DOHH2 (cell line): ENCODE measurements at regions not wholly inside any gene's neighbourhood (a gene's known extent, or its start where the extent isn't known, plus 50 kb on each side); places are given as distances from the start of the nearest gene placed in this dataset.

Experiments
- H3F3A ChIP-seq: fragments of 200-600 bp; sonication (generic), shearing (Covaris generic); 2 replicates; pipeline ENCODE4 v1.6.0; 2016; ENCODE audit warnings: antibody characterized with exemption, mild to moderate bottlenecking; ENCODE audit not compliant: control insufficient read depth, insufficient read depth
- H3K27ac ChIP-seq: fragments of 200-600 bp; sonication (generic); 2 replicates; pipeline ENCODE4 v1.5.1; 2014; ENCODE audit warnings: low read depth, mild to moderate bottlenecking, low read length, moderate library complexity
- H3K27me3 ChIP-seq: fragments of 200-600 bp; sonication (generic); 2 replicates; pipeline ENCODE4 v1.6.1; 2014; ENCODE audit warnings: mild to moderate bottlenecking, low read length, mixed read lengths; ENCODE audit not compliant: control insufficient read depth
- H3K36me3 ChIP-seq: fragments of 200-600 bp; sonication (generic); 2 replicates; pipeline ENCODE4 v1.6.1; 2014; ENCODE audit warnings: mild to moderate bottlenecking, low read length, moderate library complexity, mixed read lengths; ENCODE audit not compliant: control insufficient read depth
- H3K4me1 ChIP-seq: fragments of 200-600 bp; sonication (generic); 2 replicates; pipeline ENCODE4 v1.6.1; 2014; ENCODE audit warnings: mild to moderate bottlenecking, low read length, mixed read lengths; ENCODE audit not compliant: control insufficient read depth
- H3K4me2 ChIP-seq: fragments of 200-600 bp; sonication (generic); 2 replicates; pipeline ENCODE4 v1.6.0; 2014; ENCODE audit warnings: mild to moderate bottlenecking, low read length, moderate library complexity
- H3K4me3 ChIP-seq: fragments of 200-600 bp; sonication (generic); 2 replicates; pipeline ENCODE4 v1.5.1; 2014; ENCODE audit warnings: mild to moderate bottlenecking, low read length, mixed read lengths
- H3K79me2 ChIP-seq: fragments of 200-600 bp; sonication (generic); 2 replicates; pipeline ENCODE4 v1.6.1; 2014; ENCODE audit warnings: mild to moderate bottlenecking, low read length, mixed read lengths; ENCODE audit not compliant: control insufficient read depth
- H3K9me2 ChIP-seq: fragments of 200-600 bp; sonication (generic); replicated peaks from 2 replicates; pipeline ENCODE4 v1.6.1; 2014; ENCODE audit warnings: mild to moderate bottlenecking, low read length, mixed read lengths; ENCODE audit not compliant: control insufficient read depth
- H3K9me3 ChIP-seq: fragments of 200-600 bp; sonication (generic); 2 replicates; pipeline ENCODE4 v1.6.1; 2014; ENCODE audit warnings: antibody characterized with exemption, low read length, mixed read lengths; ENCODE audit not compliant: control insufficient read depth, insufficient read depth
- H4K20me1 ChIP-seq: fragments of 200-600 bp; sonication (generic); 2 replicates; pipeline ENCODE4 v1.6.0; 2014; ENCODE audit warnings: low read depth, mild to moderate bottlenecking, antibody characterized with exemption, low read length, moderate library complexity; ENCODE audit not compliant: control insufficient read depth, insufficient read depth
- CTCF ChIP-seq: fragments of 200-600 bp; sonication (generic); IDR thresholded peaks from one replicate; pipeline ENCODE4 v1.5.1; 2014; ENCODE audit warnings: antibody characterized with exemption, mild to moderate bottlenecking, low read depth, low read length; ENCODE audit not compliant: poor library complexity, severe bottlenecking
- EZH2phosphoT487 ChIP-seq: fragments of 200-600 bp; sonication (generic); IDR thresholded peaks from 2 replicates; pipeline ENCODE4 v1.6.1; 2017; ENCODE audit warnings: borderline replicate concordance, mild to moderate bottlenecking, antibody characterized with exemption, low read length, moderate library complexity, mixed read lengths

GRCh38 chr16:79411805-79412204 is 188.7 kb downstream of the MAF start:
- Histone ChIP-seq H3K36me3 (no peaks in the 10 kb centered on the region), H3K27me3 (no peaks in the 10 kb centered on the region), H3K9me3 (no peaks in the 10 kb centered on the region), H4K20me1 (no peaks in the 10 kb centered on the region), H3K4me2 (peak overlapping the region; percentile 49; the same call in 1 of the 2 replicates), H3K79me2 (no peaks in the 10 kb centered on the region), H3K4me1 (peaks cover 24% of the 10 kb centered on the region), H3K9me2 (no peaks in the 10 kb centered on the region; the same call in 1 of the 2 replicates), H3K4me3 (no peak overlapping the region), H3K27ac (0 out of 2 replicates have a peak overlapping the region, but pooled peaks have one; percentile 64), H3F3A (no peaks in the 10 kb centered on the region)
- TF ChIP-seq CTCF (no peak), EZH2phosphoT487 (no peak)

GRCh38 chr16:79411357-79411756 is 189.2 kb downstream of the MAF start:
- Histone ChIP-seq H4K20me1 (no peaks in the 10 kb centered on the region), H3K4me2 (no peak overlapping the region), H3K9me3 (no peaks in the 10 kb centered on the region), H3K27ac (no peak overlapping the region), H3K4me1 (peaks cover 24% of the 10 kb centered on the region), H3F3A (no peaks in the 10 kb centered on the region), H3K27me3 (no peaks in the 10 kb centered on the region), H3K79me2 (no peaks in the 10 kb centered on the region), H3K36me3 (no peaks in the 10 kb centered on the region), H3K4me3 (no peak overlapping the region), H3K9me2 (no peaks in the 10 kb centered on the region; the same call in 1 of the 2 replicates)
- TF ChIP-seq CTCF (no peak), EZH2phosphoT487 (no peak)

- H4K20me1 ChIP-seq, result no peaks in the 10 kb centered on the region
- no peaks in the 10 kb centered on the region for H3K27me3 ChIP-seq
- no peaks in the 10 kb centered on the region; the same call in 1 of the 2 replicates for H3K9me2 ChIP-seq
- no peak overlapping the region for H3K4me2 ChIP-seq
- no peaks in the 10 kb centered on the region for H3F3A ChIP-seq
- no peaks in the 10 kb centered on the region for H3K9me3 ChIP-seq
- no peak for TF ChIP-seq CTCF
- no peak for TF ChIP-seq EZH2phosphoT487
- H3K27ac ChIP-seq, result no peak overlapping the region
- H3K4me1 ChIP-seq, result peaks cover 22% of the 10 kb centered on the region
- no peak overlapping the region for H3K4me3 ChIP-seq
- H3K79me2 ChIP-seq, result no peaks in the 10 kb centered on the region
- H3K36me3 ChIP-seq, result no peaks in the 10 kb centered on the region
Measured at GRCh38 chr16:79409978-79410377, 190.6 kb downstream of the MAF start.
